Osteocyte (in vitro differentiated cells): ENCODE measurements at regions not wholly inside any gene's neighbourhood (a gene's known extent, or its start where the extent isn't known, plus 50 kb on each side); places are given as distances from the start of the nearest gene placed in this dataset.

Source experiments
- DNase-seq: peaks from one replicate; pipeline ENCODE4 v3.0.0; 2021; ENCODE audit warnings: mixed read lengths; ENCODE audit not compliant: unreplicated experiment; ENCODE audit errors: extremely low spot score
- H3K27ac Mint-ChIP-seq: one replicate; pipeline ENCODE4 v1.8.0; 2021; ENCODE audit warnings: mild to moderate bottlenecking, mixed read lengths; ENCODE audit not compliant: unreplicated experiment
- H3K27me3 Mint-ChIP-seq: one replicate; pipeline ENCODE4 v1.8.0; 2021; ENCODE audit warnings: mixed read lengths; ENCODE audit not compliant: unreplicated experiment
- H3K36me3 Mint-ChIP-seq: one replicate; pipeline ENCODE4 v1.8.0; 2021; ENCODE audit warnings: mixed read lengths; ENCODE audit not compliant: unreplicated experiment
- H3K4me1 Mint-ChIP-seq: one replicate; pipeline ENCODE4 v1.8.0; 2021; ENCODE audit warnings: mixed read lengths; ENCODE audit not compliant: unreplicated experiment
- H3K4me3 Mint-ChIP-seq: one replicate; pipeline ENCODE4 v1.8.0; 2021; ENCODE audit warnings: mild to moderate bottlenecking, moderate library complexity, mixed read lengths; ENCODE audit not compliant: unreplicated experiment
- H3K9me3 Mint-ChIP-seq: one replicate; pipeline ENCODE4 v1.8.0; 2021; ENCODE audit warnings: mixed read lengths; ENCODE audit not compliant: unreplicated experiment
- TF ChIP-seq, protein P1 (sequence below): fragments of 200-600 bp; sonication (generic); IDR thresholded peaks from 2 replicates; pipeline ENCODE4 v1.5.0; 2021; ENCODE audit warnings: antibody characterized with exemption, mild to moderate bottlenecking, moderate library complexity

- Mint-ChIP-seq H3K9me3 (no peaks in the 10 kb centered on the region), H3K36me3 (no peaks in the 10 kb centered on the region), H3K27ac (no peak overlapping the region), H3K4me3 (no peak overlapping the region), H3K27me3 (peaks cover 26% of the 10 kb centered on the region), H3K4me1 (peaks cover 7% of the 10 kb centered on the region)
- TF ChIP-seq, protein P1, sequence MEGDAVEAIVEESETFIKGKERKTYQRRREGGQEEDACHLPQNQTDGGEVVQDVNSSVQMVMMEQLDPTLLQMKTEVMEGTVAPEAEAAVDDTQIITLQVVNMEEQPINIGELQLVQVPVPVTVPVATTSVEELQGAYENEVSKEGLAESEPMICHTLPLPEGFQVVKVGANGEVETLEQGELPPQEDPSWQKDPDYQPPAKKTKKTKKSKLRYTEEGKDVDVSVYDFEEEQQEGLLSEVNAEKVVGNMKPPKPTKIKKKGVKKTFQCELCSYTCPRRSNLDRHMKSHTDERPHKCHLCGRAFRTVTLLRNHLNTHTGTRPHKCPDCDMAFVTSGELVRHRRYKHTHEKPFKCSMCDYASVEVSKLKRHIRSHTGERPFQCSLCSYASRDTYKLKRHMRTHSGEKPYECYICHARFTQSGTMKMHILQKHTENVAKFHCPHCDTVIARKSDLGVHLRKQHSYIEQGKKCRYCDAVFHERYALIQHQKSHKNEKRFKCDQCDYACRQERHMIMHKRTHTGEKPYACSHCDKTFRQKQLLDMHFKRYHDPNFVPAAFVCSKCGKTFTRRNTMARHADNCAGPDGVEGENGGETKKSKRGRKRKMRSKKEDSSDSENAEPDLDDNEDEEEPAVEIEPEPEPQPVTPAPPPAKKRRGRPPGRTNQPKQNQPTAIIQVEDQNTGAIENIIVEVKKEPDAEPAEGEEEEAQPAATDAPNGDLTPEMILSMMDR = peak; percentile 35
- DNase-seq = no peak
Measured at GRCh38 chr11:119491753-119492510, 69.0 kb upstream of the THY1 start.

DNA sequence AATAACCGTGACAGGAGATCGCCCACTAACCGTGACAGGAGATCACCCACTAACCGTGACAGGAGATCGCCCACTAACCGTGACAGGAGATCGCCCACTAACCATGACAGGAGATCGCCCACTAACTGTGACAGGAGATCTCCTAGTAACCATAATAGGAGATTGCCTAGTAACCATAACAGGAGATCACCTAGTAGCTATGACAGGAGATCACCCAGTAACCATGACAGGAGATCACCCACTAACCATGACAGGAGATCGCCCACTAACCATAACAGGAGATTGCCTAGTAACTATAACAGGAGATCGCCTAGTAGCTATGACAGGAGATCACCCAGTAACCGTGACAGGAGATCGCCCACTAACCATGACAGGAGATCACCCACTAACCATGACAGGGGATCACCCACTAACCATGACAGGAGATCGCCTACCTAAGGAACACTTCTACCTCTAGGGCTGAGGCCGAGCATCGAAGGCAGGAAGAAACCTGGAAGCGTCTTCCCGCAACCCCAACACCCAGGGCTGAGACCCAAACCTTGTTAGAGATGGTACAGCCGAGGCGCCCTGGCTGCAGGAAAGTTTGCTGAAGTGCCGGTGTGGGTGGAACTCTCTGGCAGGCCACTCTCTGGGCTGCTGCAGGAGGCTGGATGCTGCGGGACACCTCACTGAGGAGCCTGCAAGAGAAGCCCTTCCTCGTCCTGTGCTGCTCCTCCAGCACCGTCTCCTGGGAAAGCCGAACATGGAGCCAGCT is 67.5 kb upstream of the THY1 start:
- no peaks in the 10 kb centered on the region for H3K9me3 Mint-ChIP-seq
- peaks cover 31% of the 10 kb centered on the region for H3K27me3 Mint-ChIP-seq
- TF ChIP-seq, protein P1 = no peak
- H3K4me1 Mint-ChIP-seq = no peaks in the 10 kb centered on the region
- H3K4me3 Mint-ChIP-seq = no peak overlapping the region
- H3K36me3 Mint-ChIP-seq = no peaks in the 10 kb centered on the region
- DNase-seq = no peak
- no peak overlapping the region for H3K27ac Mint-ChIP-seq

DNA sequence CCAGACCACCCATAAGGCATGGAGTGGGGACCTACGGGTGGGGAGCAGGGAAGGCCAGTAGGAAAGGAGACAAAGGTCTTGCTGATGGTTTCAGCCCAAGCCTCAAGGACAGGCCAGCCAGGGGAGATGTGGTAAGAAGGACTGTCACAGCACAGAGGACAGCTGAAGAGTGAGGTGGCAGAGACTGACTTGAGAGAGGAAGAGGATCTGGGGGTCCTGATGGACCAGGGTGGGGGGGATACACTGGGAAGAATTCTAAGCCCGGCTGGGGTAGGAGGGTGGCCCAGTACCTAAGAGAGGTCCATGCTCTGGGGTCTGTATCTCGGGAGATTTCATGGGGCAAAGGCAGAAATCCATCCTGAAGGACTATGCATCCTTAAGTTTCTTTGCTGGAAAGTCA is 66.1 kb upstream of the THY1 start:
- no peaks in the 10 kb centered on the region for H3K4me1 Mint-ChIP-seq
- TF ChIP-seq, protein P1 = no peak
- peaks cover 39% of the 10 kb centered on the region for H3K27me3 Mint-ChIP-seq
- peak; percentile 66 for DNase-seq
- H3K9me3 Mint-ChIP-seq = no peaks in the 10 kb centered on the region
- no peak overlapping the region for H3K4me3 Mint-ChIP-seq
- H3K36me3 Mint-ChIP-seq = no peaks in the 10 kb centered on the region
- H3K27ac Mint-ChIP-seq = no peak overlapping the region

- Mint-ChIP-seq H3K9me3 (no peaks in the 10 kb centered on the region), H3K4me1 (no peaks in the 10 kb centered on the region), H3K4me3 (no peak overlapping the region), H3K36me3 (no peaks in the 10 kb centered on the region), H3K27me3 (peaks cover 40% of the 10 kb centered on the region), H3K27ac (no peak overlapping the region)
- DNase-seq = peak; percentile 79
- TF ChIP-seq, protein P1 = no peak
Measured at GRCh38 chr11:119488256-119488995, 65.5 kb upstream of the THY1 start.
